Femur (tissue), 1 donor: ENCODE measurements at regions not wholly inside any gene's neighbourhood (a gene's known extent, or its start where the extent isn't known, plus 50 kb on each side); places are given as distances from the start of the nearest gene placed in this dataset.

ENCODE experiments used
- DNase-seq: peaks from one replicate; pipeline ENCODE4 v3.0.0-alpha.2; 2017

- DNase-seq: no peak
Observed at GRCh38 chr4:41430792-41431191, 107.2 kb upstream of the LIMCH1 start.

GRCh38 chr4:41431276-41431675 is 106.7 kb upstream of the LIMCH1 start:
- DNase-seq: no peak

- no peak for DNase-seq
Observed at GRCh38 chr4:41432219-41432618, 105.7 kb upstream of the LIMCH1 start.

- DNase-seq: no peak
Observed at GRCh38 chr4:41432881-41433280, 105.1 kb upstream of the LIMCH1 start.

- no peak for DNase-seq
Observed at GRCh38 chr4:41433361-41433760, 104.6 kb upstream of the LIMCH1 start.

- DNase-seq: no peak
Observed at GRCh38 chr4:41435510-41435909, 102.4 kb upstream of the LIMCH1 start.

GRCh38 chr4:41436419-41436818 is 101.5 kb upstream of the LIMCH1 start:
- no peak for DNase-seq

GRCh38 chr4:41437111-41437536 is 100.8 kb upstream of the LIMCH1 start:
- DNase-seq: no peak

- no peak for DNase-seq
Observed at GRCh38 chr4:41438931-41439297, 99.0 kb upstream of the LIMCH1 start.

GRCh38 chr4:41442810-41443209 is 95.1 kb upstream of the LIMCH1 start:
- DNase-seq: no peak

- DNase-seq: no peak
Observed at GRCh38 chr4:41443340-41444079, 94.4 kb upstream of the LIMCH1 start.

GRCh38 chr4:41446391-41446790 is 91.6 kb upstream of the LIMCH1 start:
- no peak for DNase-seq

GRCh38 chr4:41446981-41447725 is 90.8 kb upstream of the LIMCH1 start:
- DNase-seq: no peak

GRCh38 chr4:41448934-41449333 is 89.0 kb upstream of the LIMCH1 start:
- DNase-seq: no peak

GRCh38 chr4:41451961-41452360 is 86.0 kb upstream of the LIMCH1 start:
- DNase-seq: no peak

GRCh38 chr4:41452484-41453225 is 85.3 kb upstream of the LIMCH1 start:
- DNase-seq: no peak

- no peak for DNase-seq
Observed at GRCh38 chr4:41454423-41454822, 83.5 kb upstream of the LIMCH1 start.

GRCh38 chr4:41455206-41455605 is 82.8 kb upstream of the LIMCH1 start:
- DNase-seq: no peak

GRCh38 chr4:41456559-41457101 is 81.3 kb upstream of the LIMCH1 start:
- no peak for DNase-seq

- no peak for DNase-seq
Observed at GRCh38 chr4:41458689-41459088, 79.3 kb upstream of the LIMCH1 start.

- DNase-seq: no peak
Observed at GRCh38 chr4:41460641-41461040, 77.3 kb upstream of the LIMCH1 start.

GRCh38 chr4:41461780-41462307 is 76.1 kb upstream of the LIMCH1 start:
- DNase-seq: no peak

GRCh38 chr4:41465146-41465761 is 72.7 kb upstream of the LIMCH1 start:
- no peak for DNase-seq
